H1 (cell line): ENCODE measurements at regions not wholly inside any gene's neighbourhood (a gene's known extent, or its start where the extent isn't known, plus 50 kb on each side); places are given as distances from the start of the nearest gene placed in this dataset.

Experiments used
- BRCA1 ChIP-seq: IDR thresholded peaks from 2 replicates; pipeline ENCODE4 v1.6.1; 2012; ENCODE audit warnings: low read depth, low read length, improper control_type of control experiment
- CTCF ChIP-seq, 3 experiments: IDR thresholded peaks; 1 replicate in 2 of 3; 2 replicates in 1 of 3; pipeline versions ENCODE4 v1.5.1 to v1.6.1; 2011; ENCODE audit warnings: low read length in 3 of 3, mild to moderate bottlenecking in 3 of 3, inconsistent platforms in 2 of 3, low read depth in 1 of 3, moderate library complexity in 1 of 3; ENCODE audit not compliant: insufficient read depth in 1 of 3; ENCODE audit errors: control extremely low read depth in 1 of 3
- EZH2 ChIP-seq: fragments of 200-600 bp; sonication (generic); IDR thresholded peaks from 2 replicates; pipeline ENCODE4 v1.7.1; 2012; ENCODE audit warnings: low read depth, mild to moderate bottlenecking, moderate library complexity, low read length, inconsistent platforms; ENCODE audit not compliant: severe bottlenecking
- GABPA ChIP-seq: IDR thresholded peaks from 2 replicates; pipeline ENCODE4 v1.6.1; 2011; ENCODE audit warnings: mild to moderate bottlenecking, low read length, moderate library complexity, borderline replicate concordance; ENCODE audit not compliant: insufficient read depth
- JUND ChIP-seq: IDR thresholded peaks from 2 replicates; pipeline ENCODE4 v1.6.1; 2011; ENCODE audit warnings: mild to moderate bottlenecking, improper control_type of control experiment, low read length
- NANOG ChIP-seq: IDR thresholded peaks from 2 replicates; pipeline ENCODE4 v1.6.1; 2011; ENCODE audit warnings: low read length, low read depth, mild to moderate bottlenecking, inconsistent platforms; ENCODE audit not compliant: insufficient read depth, poor library complexity, severe bottlenecking
- POLR2AphosphoS5 ChIP-seq: IDR thresholded peaks from 2 replicates; pipeline ENCODE4 v1.6.1; 2011; ENCODE audit warnings: low read depth, low read length
- SIN3A ChIP-seq, 2 experiments: IDR thresholded peaks in 1 of 2; conservative IDR thresholded peaks in 1 of 2; 2 replicates each; pipeline ENCODE4 v1.6.1; 2011 to 2012; ENCODE audit warnings: low read length in 2 of 2, improper control_type of control experiment in 1 of 2, low read depth in 1 of 2, mild to moderate bottlenecking in 1 of 2
- TF ChIP-seq, protein P1 (sequence below): IDR thresholded peaks from 2 replicates; pipeline ENCODE4 v1.6.1; 2012; ENCODE audit warnings: inconsistent platforms

DNA sequence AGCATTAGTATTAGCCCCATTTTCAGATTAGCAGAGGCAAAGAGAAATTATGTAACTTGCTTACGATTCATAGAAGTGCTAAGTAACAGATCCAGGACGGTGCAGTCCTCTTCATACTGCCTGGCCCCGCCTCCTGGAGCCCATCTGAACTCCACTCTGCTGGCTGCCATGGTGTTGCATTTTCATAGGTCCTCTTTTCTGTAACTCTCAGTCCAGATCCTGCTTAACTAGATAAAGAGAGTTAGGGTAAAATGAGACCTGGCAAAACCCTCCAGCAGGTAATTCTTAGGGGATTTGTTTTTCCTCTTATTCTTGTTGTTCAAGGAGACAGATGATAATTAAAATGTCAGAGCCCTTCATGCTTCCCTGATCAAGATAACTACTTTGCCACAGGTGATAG is 135.1 kb upstream of the EFNA5 start:
- TF ChIP-seq BRCA1 (no peak), SIN3A (conservative IDR thresholded peaks at IDR 0.05 in 1 of 2, IDR thresholded peaks at IDR 0.05 in 1 of 2; ENCODE audit: low read depth in 1 of 2, low read length in 2 of 2) (no peak), CTCF (IDR thresholded peaks at IDR 0.05; ENCODE audit: control extremely low read depth in 1 of 3, insufficient read depth in 1 of 3, low read depth in 1 of 3, low read length in 3 of 3) (no peak), GABPA (no peak), NANOG (no peak), EZH2 (no peak), JUND (no peak), POLR2AphosphoS5 (no peak)
- TF ChIP-seq, protein P1, sequence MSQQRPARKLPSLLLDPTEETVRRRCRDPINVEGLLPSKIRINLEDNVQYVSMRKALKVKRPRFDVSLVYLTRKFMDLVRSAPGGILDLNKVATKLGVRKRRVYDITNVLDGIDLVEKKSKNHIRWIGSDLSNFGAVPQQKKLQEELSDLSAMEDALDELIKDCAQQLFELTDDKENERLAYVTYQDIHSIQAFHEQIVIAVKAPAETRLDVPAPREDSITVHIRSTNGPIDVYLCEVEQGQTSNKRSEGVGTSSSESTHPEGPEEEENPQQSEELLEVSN, result no peak
